Right atrium auricular region (tissue), 2 donors: ENCODE measurements at regions not wholly inside any gene's neighbourhood (a gene's known extent, or its start where the extent isn't known, plus 50 kb on each side); places are given as distances from the start of the nearest gene placed in this dataset.
A peak's percentile ranks its signal among the peaks of the same experiment; 100 is the strongest.

Source experiments
- DNase-seq: peaks from one replicate; pipeline ENCODE4 v3.0.0-alpha.2; 2019; ENCODE audit warnings: low spot score
- H3K27ac ChIP-seq, 2 donors: fragments of 200-600 bp; sonication (generic); 1 replicate in 1 of 2; 2 replicates in 1 of 2; pipeline ENCODE4 v1.5.1; 2016 to 2019
- H3K27me3 ChIP-seq, 2 donors: fragments of 200-600 bp; sonication (generic); one replicate each; pipeline versions ENCODE4 v1.5.1 to v1.6.0; 2017 to 2019
- H3K36me3 ChIP-seq: fragments of 200-600 bp; sonication (generic); one replicate; pipeline ENCODE4 v1.5.1; 2016
- H3K4me1 ChIP-seq, 2 donors: fragments of 200-600 bp; sonication (generic); one replicate each; pipeline versions ENCODE4 v1.5.1 to v1.6.0; 2017 to 2019
- H3K4me3 ChIP-seq, 2 donors: fragments of 200-600 bp; sonication (generic); 1 replicate in 1 of 2; 2 replicates in 1 of 2; pipeline ENCODE4 v1.5.1; 2017 to 2019; ENCODE audit warnings: mild to moderate bottlenecking in 1 of 2, moderate library complexity in 1 of 2
- H3K9me3 ChIP-seq, 2 donors: fragments of 200-600 bp; sonication (generic); one replicate each; pipeline ENCODE4 v1.5.1; 2019
- CTCF ChIP-seq, 2 donors: fragments of 200-600 bp; sonication (generic); IDR thresholded peaks; one replicate each; pipeline ENCODE4 v1.5.1; 2019; ENCODE audit warnings: antibody characterized with exemption in 2 of 2

- H3K4me3 ChIP-seq, result no peak overlapping the region
- no peaks in the 10 kb centered on the region for H3K36me3 ChIP-seq
- TF ChIP-seq CTCF (IDR thresholded peaks at IDR 0.05), result no peak
- H3K4me1 ChIP-seq, result no peaks in the 10 kb centered on the region
- H3K27ac ChIP-seq, result no peak overlapping the region
- no peaks in the 10 kb centered on the region for H3K9me3 ChIP-seq
- H3K27me3 ChIP-seq, result no peaks in the 10 kb centered on the region
- DNase-seq, result no peak
Observed at GRCh38 chr15:70539912-70540530, 223.3 kb downstream of the UACA start.

GRCh38 chr15:70539409-70539808 is 223.9 kb downstream of the UACA start:
- Histone ChIP-seq H3K36me3 (no peaks in the 10 kb centered on the region), H3K27ac (no peak overlapping the region), H3K4me3 (no peak overlapping the region), H3K4me1 (no peaks in the 10 kb centered on the region), H3K27me3 (no peaks in the 10 kb centered on the region), H3K9me3 (no peaks in the 10 kb centered on the region)
- DNase-seq, result no peak
- no peak for TF ChIP-seq CTCF (IDR thresholded peaks at IDR 0.05)

DNA sequence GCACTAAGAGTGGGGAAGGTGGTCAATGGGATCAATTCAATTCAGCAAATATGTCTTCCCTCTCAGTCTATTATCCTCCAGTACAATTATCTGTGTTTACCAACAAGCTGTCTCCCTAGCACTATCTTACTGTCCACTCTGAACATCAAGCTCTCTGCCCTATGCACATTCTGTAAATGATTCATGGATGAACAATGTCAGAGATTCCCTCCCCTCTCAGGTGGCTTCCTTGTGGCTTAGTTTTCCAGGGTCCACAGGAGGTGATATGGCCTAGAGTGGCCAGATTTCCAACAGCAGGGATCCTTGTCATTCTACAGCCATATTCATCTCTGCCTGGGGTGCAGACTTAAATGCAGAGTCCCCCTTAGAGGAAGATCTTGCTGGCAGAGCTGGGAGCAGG is 225.1 kb downstream of the UACA start:
- no peak overlapping the region for H3K4me3 ChIP-seq
- no peaks in the 10 kb centered on the region for H3K27me3 ChIP-seq
- no peaks in the 10 kb centered on the region for H3K36me3 ChIP-seq
- H3K9me3 ChIP-seq, result no peaks in the 10 kb centered on the region
- no peak for DNase-seq
- H3K27ac ChIP-seq, result no peak overlapping the region
- TF ChIP-seq CTCF (IDR thresholded peaks at IDR 0.05), result no peak
- H3K4me1 ChIP-seq, result no peaks in the 10 kb centered on the region

- Histone ChIP-seq H3K27ac (no peak overlapping the region), H3K4me3 (no peak overlapping the region), H3K27me3 (no peaks in the 10 kb centered on the region), H3K36me3 (no peaks in the 10 kb centered on the region), H3K4me1 (no peaks in the 10 kb centered on the region), H3K9me3 (no peaks in the 10 kb centered on the region)
- no peak for TF ChIP-seq CTCF (IDR thresholded peaks at IDR 0.05)
- no peak for DNase-seq
Observed at GRCh38 chr15:70535955-70536338, 227.4 kb downstream of the UACA start.

- no peak overlapping the region for H3K27ac ChIP-seq
Observed at GRCh38 chr15:70535071-70535954, 228.0 kb downstream of the UACA start.

More at GRCh38 chr15:70535071-70535954, 228.0 kb downstream of the UACA start:
- peak; percentile 44 for DNase-seq
- TF ChIP-seq CTCF (IDR thresholded peaks at IDR 0.05), result no peak
- no peaks in the 10 kb centered on the region for H3K36me3 ChIP-seq
- no peaks in the 10 kb centered on the region for H3K4me1 ChIP-seq
- no peak overlapping the region for H3K4me3 ChIP-seq
- no peaks in the 10 kb centered on the region for H3K27me3 ChIP-seq
- no peaks in the 10 kb centered on the region for H3K9me3 ChIP-seq
